MCF 10A (cell line): ENCODE measurements at regions not wholly inside any gene's neighbourhood (a gene's known extent, or its start where the extent isn't known, plus 50 kb on each side); places are given as distances from the start of the nearest gene placed in this dataset.

ENCODE experiments used
- BruUV-seq: library from RNA; stranded (reverse); fragments of 400-500 nt; replicated peaks from 2 replicates; lab custom pipeline; 2021; lab: Mats Ljungman, UMichigan
- CTCF ChIA-PET: fragments of 300-600 bp; sonication (Branson Sonifier 250); formaldehyde crosslinking; extraction: SDS; loops from one replicate; lab custom pipeline; 2021; ENCODE audit warnings: antibody characterized with exemption, inconsistent platforms; lab: Yijun Ruan, JAX
- POLR2A ChIA-PET: fragments of 300-600, 350-650 bp; sonication (Branson Sonifier 250); formaldehyde crosslinking; extraction: SDS; loops from one replicate; lab custom pipeline; 2020; ENCODE audit warnings: antibody characterized with exemption, inconsistent platforms; lab: Yijun Ruan, JAX
- DNase-seq: peaks from one replicate; pipeline ENCODE4 v3.0.0-alpha.2; 2018; ENCODE audit not compliant: unreplicated experiment
- H3K27ac Mint-ChIP-seq: one replicate; pipeline ENCODE4 v1.8.0; 2022; ENCODE audit warnings: mild to moderate bottlenecking, low read depth, mixed read lengths; ENCODE audit not compliant: unreplicated experiment
- H3K27me3 Mint-ChIP-seq: one replicate; pipeline ENCODE4 v1.8.0; 2022; ENCODE audit warnings: mixed read lengths; ENCODE audit not compliant: insufficient read depth, unreplicated experiment
- H3K36me3 Mint-ChIP-seq: one replicate; pipeline ENCODE4 v1.8.0; 2022; ENCODE audit warnings: mild to moderate bottlenecking, moderate library complexity, mixed read lengths; ENCODE audit not compliant: insufficient read depth, unreplicated experiment
- H3K4me1 Mint-ChIP-seq: one replicate; pipeline ENCODE4 v1.8.0; 2022; ENCODE audit warnings: mixed read lengths; ENCODE audit not compliant: insufficient read depth, unreplicated experiment
- H3K4me3 Mint-ChIP-seq: one replicate; pipeline ENCODE4 v1.8.0; 2022; ENCODE audit warnings: mild to moderate bottlenecking, moderate library complexity, mixed read lengths; ENCODE audit not compliant: unreplicated experiment
- H3K9me3 Mint-ChIP-seq: one replicate; pipeline ENCODE4 v1.8.0; 2022; ENCODE audit warnings: mixed read lengths; ENCODE audit not compliant: unreplicated experiment
- CTCF ChIP-seq: fragments of 200-600 bp; IDR thresholded peaks from one replicate; pipeline ENCODE4 v1.8.0; 2022; ENCODE audit warnings: antibody characterized with exemption, mild to moderate bottlenecking; ENCODE audit not compliant: unreplicated experiment
- intact Hi-C: fragments of 100-400 bp; cut with micrococcal nuclease; formaldehyde crosslinking; loops from 2 replicates; pipeline ENCODE4 v1.14.1; 2022

DNA sequence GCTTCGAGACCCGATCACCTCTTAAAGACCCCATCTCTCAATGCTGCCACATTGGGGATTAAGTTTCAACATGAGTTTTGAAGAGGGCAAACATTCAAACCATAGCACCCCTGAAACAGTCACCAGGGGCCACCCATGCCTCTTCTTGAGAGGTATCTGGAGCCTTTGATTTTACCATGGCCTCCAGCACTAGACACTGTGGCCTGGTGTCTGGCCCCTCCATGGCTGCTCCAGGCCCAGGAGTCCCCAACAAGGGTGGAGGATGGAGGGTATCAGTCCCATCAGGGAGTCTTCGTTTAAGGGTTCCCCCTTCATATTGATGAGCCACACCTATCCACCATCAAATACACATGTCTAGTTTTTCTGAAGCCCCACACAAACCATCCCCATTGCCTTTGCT, 66.5 kb upstream of the CDH5 start:
- no TSS peak for BruUV-seq
- TF ChIP-seq CTCF = no peak
- H3K9me3 Mint-ChIP-seq = peaks cover 8% of the 10 kb centered on the region
- H3K27me3 Mint-ChIP-seq = peaks cover 25% of the 10 kb centered on the region
- intact Hi-C loops = no loop called here
- ChIA-PET CTCF (interaction anchor here (0.8 to 1.0 kb wide), 2 partner anchors 16 to 17 kb away, joined by 4 to 5 read pairs; no protein-coding TSS in a partner anchor), POLR2A (no interaction called here)
- no peak overlapping the region for H3K4me3 Mint-ChIP-seq
- H3K27ac Mint-ChIP-seq = no peak overlapping the region
- H3K36me3 Mint-ChIP-seq = no peaks in the 10 kb centered on the region
- DNase-seq = no peak
- no peaks in the 10 kb centered on the region for H3K4me1 Mint-ChIP-seq

- Mint-ChIP-seq H3K36me3 (no peaks in the 10 kb centered on the region), H3K9me3 (peaks cover 8% of the 10 kb centered on the region), H3K27me3 (peaks cover 29% of the 10 kb centered on the region), H3K4me3 (no peak overlapping the region), H3K4me1 (no peaks in the 10 kb centered on the region), H3K27ac (no peak overlapping the region)
- intact Hi-C loops = no loop called here
- no peak for TF ChIP-seq CTCF
- BruUV-seq = no TSS peak
- no peak for DNase-seq
- ChIA-PET CTCF (interaction anchor here (0.8 to 1.0 kb wide), 2 partner anchors 17 to 18 kb away, joined by 4 to 5 read pairs; no protein-coding TSS in a partner anchor), POLR2A (no interaction called here)
Observed at GRCh38 chr16:66299349-66299748, 67.1 kb upstream of the CDH5 start.

GRCh38 chr16:66298571-66299120, 67.8 kb upstream of the CDH5 start:
- DNase-seq = no peak
- intact Hi-C loops = no loop called here
- peaks cover 36% of the 10 kb centered on the region for H3K27me3 Mint-ChIP-seq
- no peak for TF ChIP-seq CTCF
- H3K9me3 Mint-ChIP-seq = peaks cover 8% of the 10 kb centered on the region
- ChIA-PET CTCF (interaction anchor here (1.1 kb wide), 1 partner anchor 20 kb away, joined by 4 read pairs; no protein-coding TSS in a partner anchor), POLR2A (no interaction called here)
- no peak overlapping the region for H3K4me3 Mint-ChIP-seq
- no peaks in the 10 kb centered on the region for H3K36me3 Mint-ChIP-seq
- H3K27ac Mint-ChIP-seq = no peak overlapping the region
- no peaks in the 10 kb centered on the region for H3K4me1 Mint-ChIP-seq
- no TSS peak for BruUV-seq

- H3K27me3 Mint-ChIP-seq = peaks cover 43% of the 10 kb centered on the region
- DNase-seq = no peak
- POLR2A ChIA-PET = no interaction called here
- peaks cover 8% of the 10 kb centered on the region for H3K9me3 Mint-ChIP-seq
- H3K4me3 Mint-ChIP-seq = no peak overlapping the region
- H3K36me3 Mint-ChIP-seq = no peaks in the 10 kb centered on the region
- TF ChIP-seq CTCF = no peak
- no peaks in the 10 kb centered on the region for H3K4me1 Mint-ChIP-seq
- intact Hi-C loops = no loop called here
- no TSS peak for BruUV-seq
- no peak overlapping the region for H3K27ac Mint-ChIP-seq
- CTCF ChIA-PET = interaction anchor here (0.5 to 1.1 kb wide), 4 partner anchors 18 to 245 kb away, joined by 3 to 4 read pairs (median 3); no protein-coding TSS in a partner anchor
Observed at GRCh38 chr16:66298006-66298405, 68.5 kb upstream of the CDH5 start.
